SU-DHL-6 (cell line): ENCODE measurements at regions not wholly inside any gene's neighbourhood (a gene's known extent, or its start where the extent isn't known, plus 50 kb on each side); places are given as distances from the start of the nearest gene placed in this dataset.

ENCODE experiments used
- H2AFZ ChIP-seq: fragments of 200-600 bp; sonication (generic); 2 replicates; pipeline ENCODE4 v1.6.1; 2014; ENCODE audit warnings: low read depth, mild to moderate bottlenecking, moderate library complexity, mixed read lengths, antibody characterized with exemption, low read length; ENCODE audit not compliant: severe bottlenecking
- H3F3A ChIP-seq: fragments of 200-600 bp; shearing (Covaris generic); 2 replicates; pipeline ENCODE4 v1.6.0; 2016; ENCODE audit warnings: antibody characterized with exemption, mild to moderate bottlenecking; ENCODE audit not compliant: insufficient read depth
- H3K27ac ChIP-seq: fragments of 200-600 bp; sonication (generic); 2 replicates; pipeline ENCODE4 v1.5.1; 2016; ENCODE audit warnings: low read depth, mild to moderate bottlenecking, low read length, moderate library complexity, mixed read lengths
- H3K27me3 ChIP-seq: fragments of 200-600 bp; sonication (generic), shearing (Covaris generic); 2 replicates; pipeline ENCODE4 v1.6.0; 2014; ENCODE audit warnings: mild to moderate bottlenecking, low read length
- H3K36me3 ChIP-seq: fragments of 200-600 bp; sonication (generic); 2 replicates; pipeline ENCODE4 v1.6.1; 2014; ENCODE audit warnings: mild to moderate bottlenecking, low read length, mixed read lengths
- H3K4me2 ChIP-seq: fragments of 300-600, 200-600 bp; shearing (Covaris generic), sonication (generic); 2 replicates; pipeline ENCODE4 v1.6.0; 2014; ENCODE audit warnings: low read length, low read depth, mild to moderate bottlenecking; ENCODE audit not compliant: poor library complexity, severe bottlenecking
- H3K4me3 ChIP-seq: fragments of 200-600 bp; sonication (generic); 2 replicates; pipeline ENCODE4 v1.5.1; 2014; ENCODE audit warnings: antibody characterized with exemption, low read length, mild to moderate bottlenecking, mixed read lengths; ENCODE audit not compliant: insufficient read depth, poor library complexity, severe bottlenecking
- H3K79me2 ChIP-seq: fragments of 200-600 bp; sonication (generic); 2 replicates; pipeline ENCODE4 v1.6.1; 2014; ENCODE audit warnings: mild to moderate bottlenecking, low read length, moderate library complexity; ENCODE audit not compliant: insufficient read depth
- H3K9ac ChIP-seq: fragments of 200-600 bp; sonication (generic); 2 replicates; pipeline ENCODE4 v1.7.0; 2014; ENCODE audit warnings: mild to moderate bottlenecking, low read length
- H3K9me2 ChIP-seq: fragments of 200-600 bp; sonication (generic); replicated peaks from 2 replicates; pipeline ENCODE4 v1.6.1; 2014; ENCODE audit warnings: low read length; ENCODE audit not compliant: insufficient read depth
- H3K9me3 ChIP-seq: fragments of 200-600 bp; sonication (generic); 2 replicates; pipeline ENCODE4 v1.6.1; 2014; ENCODE audit warnings: low read length, mixed read lengths; ENCODE audit not compliant: insufficient read depth
- H4K20me1 ChIP-seq: fragments of 200-600 bp; sonication (generic); 2 replicates; pipeline ENCODE4 v1.6.1; 2014; ENCODE audit warnings: low read depth, mild to moderate bottlenecking, antibody characterized with exemption, low read length, moderate library complexity, mixed read lengths
- EZH2phosphoT487 ChIP-seq: fragments of 200-600 bp; sonication (generic), shearing (Covaris generic); conservative IDR thresholded peaks from 2 replicates; pipeline ENCODE4 v1.6.1; 2018; ENCODE audit warnings: mild to moderate bottlenecking, antibody characterized with exemption, low read length, moderate library complexity, mixed read lengths
- TF ChIP-seq, protein P1 (sequence below): fragments of 200-600 bp; sonication (generic); IDR thresholded peaks from one replicate; pipeline ENCODE4 v1.5.1; 2017; ENCODE audit warnings: antibody characterized with exemption, mild to moderate bottlenecking, low read length, moderate library complexity; ENCODE audit not compliant: insufficient read depth, poor library complexity, severe bottlenecking

DNA sequence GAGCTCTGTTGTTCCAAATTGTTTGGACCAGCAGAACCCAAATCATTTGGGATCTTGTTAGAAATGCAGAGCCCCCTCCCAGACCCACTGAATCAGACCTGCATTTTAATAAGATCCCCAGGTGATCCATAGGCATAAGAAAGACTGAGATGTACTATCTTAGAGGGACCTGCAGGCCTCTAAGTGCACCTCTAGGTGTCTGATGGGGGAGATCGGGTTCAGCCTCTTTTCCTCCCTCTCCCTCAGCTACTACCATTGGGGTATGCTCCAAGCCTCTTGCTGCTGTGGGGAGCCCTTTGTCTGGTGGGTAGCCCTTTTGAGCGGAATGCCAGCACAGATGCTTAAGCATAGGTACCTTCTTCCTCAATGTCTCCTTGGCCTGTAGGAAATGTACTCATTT lies 63.8 kb upstream of the RPS6KA3 start:
- Histone ChIP-seq H3K36me3 (no peaks in the 10 kb centered on the region), H3K79me2 (no peaks in the 10 kb centered on the region), H3K4me2 (no peak overlapping the region), H3K9ac (no peak overlapping the region), H3F3A (no peaks in the 10 kb centered on the region), H3K27me3 (no peaks in the 10 kb centered on the region), H2AFZ (no peak overlapping the region), H3K27ac (no peak overlapping the region), H3K9me2 (no peaks in the 10 kb centered on the region), H4K20me1 (no peaks in the 10 kb centered on the region), H3K4me3 (no peak overlapping the region), H3K9me3 (no peaks in the 10 kb centered on the region)
- TF ChIP-seq, protein P1, sequence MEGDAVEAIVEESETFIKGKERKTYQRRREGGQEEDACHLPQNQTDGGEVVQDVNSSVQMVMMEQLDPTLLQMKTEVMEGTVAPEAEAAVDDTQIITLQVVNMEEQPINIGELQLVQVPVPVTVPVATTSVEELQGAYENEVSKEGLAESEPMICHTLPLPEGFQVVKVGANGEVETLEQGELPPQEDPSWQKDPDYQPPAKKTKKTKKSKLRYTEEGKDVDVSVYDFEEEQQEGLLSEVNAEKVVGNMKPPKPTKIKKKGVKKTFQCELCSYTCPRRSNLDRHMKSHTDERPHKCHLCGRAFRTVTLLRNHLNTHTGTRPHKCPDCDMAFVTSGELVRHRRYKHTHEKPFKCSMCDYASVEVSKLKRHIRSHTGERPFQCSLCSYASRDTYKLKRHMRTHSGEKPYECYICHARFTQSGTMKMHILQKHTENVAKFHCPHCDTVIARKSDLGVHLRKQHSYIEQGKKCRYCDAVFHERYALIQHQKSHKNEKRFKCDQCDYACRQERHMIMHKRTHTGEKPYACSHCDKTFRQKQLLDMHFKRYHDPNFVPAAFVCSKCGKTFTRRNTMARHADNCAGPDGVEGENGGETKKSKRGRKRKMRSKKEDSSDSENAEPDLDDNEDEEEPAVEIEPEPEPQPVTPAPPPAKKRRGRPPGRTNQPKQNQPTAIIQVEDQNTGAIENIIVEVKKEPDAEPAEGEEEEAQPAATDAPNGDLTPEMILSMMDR: no peak
- no peak for TF ChIP-seq EZH2phosphoT487

DNA sequence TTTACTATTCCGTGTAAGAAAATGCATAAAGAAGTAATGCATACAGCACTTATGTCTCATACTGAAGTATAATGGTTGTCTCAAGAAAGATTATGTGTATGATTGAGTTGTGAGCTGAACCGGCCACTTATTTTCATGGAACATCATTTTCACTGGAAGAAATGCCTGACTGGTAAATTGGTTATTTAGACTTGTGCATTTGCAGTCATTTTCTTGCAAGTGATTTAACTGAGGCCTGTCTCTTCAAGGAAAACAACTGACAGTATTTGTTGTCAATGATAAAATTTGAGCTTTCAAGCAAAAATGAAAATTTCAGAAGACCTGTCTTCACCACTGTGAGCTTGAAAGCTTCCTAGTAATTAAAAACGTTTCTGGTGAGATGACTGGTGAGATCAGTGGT lies 62.7 kb upstream of the RPS6KA3 start:
- TF ChIP-seq, protein P1: no peak
- TF ChIP-seq EZH2phosphoT487: no peak
- H3K36me3 ChIP-seq: no peaks in the 10 kb centered on the region
- H3K9me3 ChIP-seq: no peaks in the 10 kb centered on the region
- H3K4me2 ChIP-seq: no peak overlapping the region
- no peaks in the 10 kb centered on the region for H3K27me3 ChIP-seq
- H3F3A ChIP-seq: no peaks in the 10 kb centered on the region
- H3K27ac ChIP-seq: no peak overlapping the region
- no peaks in the 10 kb centered on the region for H4K20me1 ChIP-seq
- no peak overlapping the region for H3K9ac ChIP-seq
- no peaks in the 10 kb centered on the region for H3K9me2 ChIP-seq
- no peak overlapping the region for H2AFZ ChIP-seq
- no peaks in the 10 kb centered on the region for H3K79me2 ChIP-seq
- H3K4me3 ChIP-seq: no peak overlapping the region

DNA sequence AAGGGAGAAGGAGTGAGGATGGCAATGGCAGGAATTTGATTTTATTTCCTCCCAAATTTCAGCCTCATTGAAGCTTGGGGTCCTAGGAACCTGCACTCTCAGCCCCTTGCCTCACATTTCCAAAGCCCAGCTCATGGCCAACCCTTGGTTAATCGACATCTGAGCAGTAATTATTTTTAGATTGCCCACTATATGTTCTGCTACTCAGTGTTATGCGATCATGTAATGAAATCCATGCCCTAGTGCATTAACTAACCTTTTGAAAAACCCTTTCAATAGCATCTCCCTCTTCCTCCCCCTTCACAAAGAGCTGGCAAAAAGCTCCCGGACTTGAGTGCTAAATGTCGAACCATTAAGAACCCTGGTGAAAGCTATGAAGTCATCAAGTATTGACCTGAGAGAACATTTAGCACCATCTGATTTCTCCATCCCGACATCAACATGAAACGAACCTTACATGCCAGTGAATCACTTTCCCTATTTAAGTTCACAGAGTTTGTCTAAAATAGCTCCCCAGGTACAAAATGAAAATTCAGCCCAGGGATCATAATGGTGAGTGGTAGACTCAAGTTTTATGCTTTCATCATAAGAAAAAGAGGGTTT lies 59.2 kb upstream of the RPS6KA3 start:
- Histone ChIP-seq H3F3A (no peaks in the 10 kb centered on the region), H3K4me2 (no peak overlapping the region), H3K9me2 (no peaks in the 10 kb centered on the region), H3K4me3 (no peak overlapping the region), H3K9me3 (no peaks in the 10 kb centered on the region), H3K36me3 (no peaks in the 10 kb centered on the region), H3K27ac (no peak overlapping the region), H3K79me2 (no peaks in the 10 kb centered on the region), H4K20me1 (no peaks in the 10 kb centered on the region), H3K9ac (no peak overlapping the region), H3K27me3 (no peaks in the 10 kb centered on the region), H2AFZ (no peak overlapping the region)
- TF ChIP-seq, protein P1: no peak
- TF ChIP-seq EZH2phosphoT487: no peak
